K562 (cell line): ENCODE measurements at regions not wholly inside any gene's neighbourhood (a gene's known extent, or its start where the extent isn't known, plus 50 kb on each side); places are given as distances from the start of the nearest gene placed in this dataset.
A peak's percentile ranks its signal among the peaks of the same experiment; 100 is the strongest.

Experiments used
- CBX5 ChIP-seq: IDR thresholded peaks from 2 replicates; pipeline ENCODE4 v1.6.1; 2014; ENCODE audit warnings: low read depth, borderline replicate concordance
- CEBPB ChIP-seq: fragments of 450-650 bp; IDR thresholded peaks from 2 replicates; pipeline ENCODE4 v1.6.1; 2016; ENCODE audit warnings: missing genetic modification characterization, missing compliant biosample characterization
- KAT7 ChIP-seq: sonication (generic); formaldehyde crosslinking; IDR thresholded peaks from 2 replicates; pipeline ENCODE4 v1.8.0; 2022; ENCODE audit warnings: missing genetic modification reagents, mild to moderate bottlenecking, borderline replicate concordance
- POLR2A ChIP-seq: fragments of 450-650 bp; conservative IDR thresholded peaks from 2 replicates; pipeline ENCODE4 v1.6.1; 2016
- POLR2AphosphoS2 ChIP-seq: IDR thresholded peaks from 2 replicates; pipeline ENCODE4 v1.6.1; 2012; ENCODE audit warnings: low read length, improper control_type of control experiment
- SETDB1 ChIP-seq: IDR thresholded peaks from one replicate; pipeline ENCODE4 v1.6.1; 2012; ENCODE audit warnings: low read length, control low read depth, inconsistent platforms
- SMAD3 ChIP-seq: fragments of 450-650 bp; formaldehyde crosslinking; conservative IDR thresholded peaks from 2 replicates; pipeline ENCODE4 v1.4.0; 2020; ENCODE audit warnings: mild to moderate bottlenecking
- SMARCE1 ChIP-seq: fragments of 450-650 bp; IDR thresholded peaks from 2 replicates; pipeline ENCODE4 v1.7.1; 2016; ENCODE audit warnings: mild to moderate bottlenecking
- YY1 ChIP-seq, 3 experiments: IDR thresholded peaks; 2 replicates each; pipeline ENCODE4 v1.6.1; 2011; ENCODE audit warnings: low read length in 2 of 3, mild to moderate bottlenecking in 2 of 3, moderate library complexity in 2 of 3, borderline replicate concordance in 1 of 3, control low read depth in 1 of 3, low read depth in 1 of 3; ENCODE audit not compliant: insufficient read depth in 3 of 3, insufficient replicate concordance in 2 of 3, control insufficient read depth in 1 of 3, insufficient read length in 1 of 3; ENCODE audit errors: extremely low read depth in 1 of 3
- ZNF699 ChIP-seq: fragments of 250-450 bp; sonication (Bioruptor Pico); IDR thresholded peaks from 2 replicates; pipeline ENCODE4 v1.8.0; 2021; ENCODE audit warnings: mild to moderate bottlenecking, moderate library complexity; ENCODE audit not compliant: insufficient replicate concordance
- TF ChIP-seq, protein P1 (sequence below), 2 experiments: fragments of 450-650 bp in 1 of 2; sonication (generic) in 1 of 2; formaldehyde crosslinking in 1 of 2; IDR thresholded peaks in 1 of 2; conservative IDR thresholded peaks in 1 of 2; 2 replicates each; pipeline versions ENCODE4 v1.6.1 to v1.8.1; 2016 to 2023; ENCODE audit warnings: mild to moderate bottlenecking in 2 of 2, moderate library complexity in 2 of 2, inconsistent platforms in 1 of 2, missing genetic modification reagents in 1 of 2
- TF ChIP-seq, protein P2 (sequence below): fragments of 450-650 bp; formaldehyde crosslinking; IDR thresholded peaks from 2 replicates; pipeline ENCODE4 v1.4.0; 2022; ENCODE audit warnings: missing genetic modification characterization
- TF ChIP-seq, protein P3 (sequence below): fragments of 200-400 bp; formaldehyde crosslinking; IDR thresholded peaks from 2 replicates; pipeline ENCODE4 v1.6.1; 2017; ENCODE audit warnings: mild to moderate bottlenecking, low read depth, low read length, moderate library complexity
- TF ChIP-seq, protein P4 (sequence below): fragments of 450-650 bp; IDR thresholded peaks from 2 replicates; pipeline ENCODE4 v1.6.1; 2018; ENCODE audit not compliant: partially characterized antibody
- TF ChIP-seq, protein P5 (sequence below): fragments of 150-350 bp; conservative IDR thresholded peaks from 2 replicates; pipeline ENCODE4 v1.6.1; 2014; ENCODE audit warnings: low read length

DNA sequence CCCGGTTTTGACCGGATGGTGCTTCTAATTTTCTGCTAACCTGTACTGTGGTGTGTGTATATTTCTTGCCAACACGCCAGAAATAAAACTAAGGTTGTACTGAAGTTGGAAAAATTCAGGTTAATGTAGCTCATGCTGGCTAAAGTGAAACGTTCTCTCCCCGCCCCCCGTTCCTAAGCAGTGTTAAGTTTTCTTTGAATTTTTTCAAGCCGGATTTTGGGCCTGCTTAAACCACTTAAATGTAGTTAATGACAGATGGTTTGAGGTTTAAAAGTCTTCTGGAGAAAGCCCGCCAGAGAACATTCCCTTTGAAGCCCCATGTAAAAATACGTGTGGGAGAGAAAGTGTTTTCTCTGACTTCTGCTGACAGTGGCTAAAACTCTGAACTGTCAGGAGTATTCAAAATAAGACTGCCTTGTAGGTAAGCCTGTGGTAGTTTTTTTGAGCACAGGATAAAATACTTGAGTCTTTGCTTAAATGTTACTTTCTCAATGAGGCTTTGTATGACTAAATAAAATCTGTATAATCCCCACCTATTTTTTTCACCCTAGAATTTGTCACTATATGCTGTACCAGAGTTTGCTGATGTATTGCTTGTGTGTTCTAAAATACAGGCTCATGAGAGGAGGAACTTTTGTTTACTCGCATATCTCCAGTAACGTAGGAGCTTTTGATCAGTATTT is 101.3 kb downstream of the OR2B2 start (continued):
- TF ChIP-seq, protein P1, sequence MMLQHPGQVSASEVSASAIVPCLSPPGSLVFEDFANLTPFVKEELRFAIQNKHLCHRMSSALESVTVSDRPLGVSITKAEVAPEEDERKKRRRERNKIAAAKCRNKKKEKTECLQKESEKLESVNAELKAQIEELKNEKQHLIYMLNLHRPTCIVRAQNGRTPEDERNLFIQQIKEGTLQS (IDR thresholded peaks at IDR 0.05), result no peak
- TF ChIP-seq, protein P1 (CRISPR knock-in tag; conservative IDR thresholded peaks at IDR 0.05), result no peak
- TF ChIP-seq, protein P2, sequence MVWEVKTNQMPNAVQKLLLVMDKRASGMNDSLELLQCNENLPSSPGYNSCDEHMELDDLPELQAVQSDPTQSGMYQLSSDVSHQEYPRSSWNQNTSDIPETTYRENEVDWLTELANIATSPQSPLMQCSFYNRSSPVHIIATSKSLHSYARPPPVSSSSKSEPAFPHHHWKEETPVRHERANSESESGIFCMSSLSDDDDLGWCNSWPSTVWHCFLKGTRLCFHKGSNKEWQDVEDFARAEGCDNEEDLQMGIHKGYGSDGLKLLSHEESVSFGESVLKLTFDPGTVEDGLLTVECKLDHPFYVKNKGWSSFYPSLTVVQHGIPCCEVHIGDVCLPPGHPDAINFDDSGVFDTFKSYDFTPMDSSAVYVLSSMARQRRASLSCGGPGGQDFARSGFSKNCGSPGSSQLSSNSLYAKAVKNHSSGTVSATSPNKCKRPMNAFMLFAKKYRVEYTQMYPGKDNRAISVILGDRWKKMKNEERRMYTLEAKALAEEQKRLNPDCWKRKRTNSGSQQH, result peak; percentile 79; the same call in 1 of the 2 replicates
- TF ChIP-seq, protein P3, sequence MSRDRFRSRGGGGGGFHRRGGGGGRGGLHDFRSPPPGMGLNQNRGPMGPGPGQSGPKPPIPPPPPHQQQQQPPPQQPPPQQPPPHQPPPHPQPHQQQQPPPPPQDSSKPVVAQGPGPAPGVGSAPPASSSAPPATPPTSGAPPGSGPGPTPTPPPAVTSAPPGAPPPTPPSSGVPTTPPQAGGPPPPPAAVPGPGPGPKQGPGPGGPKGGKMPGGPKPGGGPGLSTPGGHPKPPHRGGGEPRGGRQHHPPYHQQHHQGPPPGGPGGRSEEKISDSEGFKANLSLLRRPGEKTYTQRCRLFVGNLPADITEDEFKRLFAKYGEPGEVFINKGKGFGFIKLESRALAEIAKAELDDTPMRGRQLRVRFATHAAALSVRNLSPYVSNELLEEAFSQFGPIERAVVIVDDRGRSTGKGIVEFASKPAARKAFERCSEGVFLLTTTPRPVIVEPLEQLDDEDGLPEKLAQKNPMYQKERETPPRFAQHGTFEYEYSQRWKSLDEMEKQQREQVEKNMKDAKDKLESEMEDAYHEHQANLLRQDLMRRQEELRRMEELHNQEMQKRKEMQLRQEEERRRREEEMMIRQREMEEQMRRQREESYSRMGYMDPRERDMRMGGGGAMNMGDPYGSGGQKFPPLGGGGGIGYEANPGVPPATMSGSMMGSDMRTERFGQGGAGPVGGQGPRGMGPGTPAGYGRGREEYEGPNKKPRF, result no peak
- TF ChIP-seq CBX5, result no peak
- no peak for TF ChIP-seq SMARCE1
- TF ChIP-seq SETDB1, result no peak
- peak; percentile 4; the same call in 1 of the 2 replicates for TF ChIP-seq POLR2A
- no peak for TF ChIP-seq KAT7
- no peak for TF ChIP-seq CEBPB (tag)
- no peak for TF ChIP-seq ZNF699
- no peak for TF ChIP-seq YY1 (IDR thresholded peaks at IDR 0.05; ENCODE audit: borderline replicate concordance in 1 of 3, control insufficient read depth in 1 of 3, extremely low read depth in 1 of 3, insufficient read depth in 3 of 3, insufficient read length in 1 of 3, insufficient replicate concordance in 2 of 3, low read depth in 1 of 3, low read length in 2 of 3)
- TF ChIP-seq, protein P4, sequence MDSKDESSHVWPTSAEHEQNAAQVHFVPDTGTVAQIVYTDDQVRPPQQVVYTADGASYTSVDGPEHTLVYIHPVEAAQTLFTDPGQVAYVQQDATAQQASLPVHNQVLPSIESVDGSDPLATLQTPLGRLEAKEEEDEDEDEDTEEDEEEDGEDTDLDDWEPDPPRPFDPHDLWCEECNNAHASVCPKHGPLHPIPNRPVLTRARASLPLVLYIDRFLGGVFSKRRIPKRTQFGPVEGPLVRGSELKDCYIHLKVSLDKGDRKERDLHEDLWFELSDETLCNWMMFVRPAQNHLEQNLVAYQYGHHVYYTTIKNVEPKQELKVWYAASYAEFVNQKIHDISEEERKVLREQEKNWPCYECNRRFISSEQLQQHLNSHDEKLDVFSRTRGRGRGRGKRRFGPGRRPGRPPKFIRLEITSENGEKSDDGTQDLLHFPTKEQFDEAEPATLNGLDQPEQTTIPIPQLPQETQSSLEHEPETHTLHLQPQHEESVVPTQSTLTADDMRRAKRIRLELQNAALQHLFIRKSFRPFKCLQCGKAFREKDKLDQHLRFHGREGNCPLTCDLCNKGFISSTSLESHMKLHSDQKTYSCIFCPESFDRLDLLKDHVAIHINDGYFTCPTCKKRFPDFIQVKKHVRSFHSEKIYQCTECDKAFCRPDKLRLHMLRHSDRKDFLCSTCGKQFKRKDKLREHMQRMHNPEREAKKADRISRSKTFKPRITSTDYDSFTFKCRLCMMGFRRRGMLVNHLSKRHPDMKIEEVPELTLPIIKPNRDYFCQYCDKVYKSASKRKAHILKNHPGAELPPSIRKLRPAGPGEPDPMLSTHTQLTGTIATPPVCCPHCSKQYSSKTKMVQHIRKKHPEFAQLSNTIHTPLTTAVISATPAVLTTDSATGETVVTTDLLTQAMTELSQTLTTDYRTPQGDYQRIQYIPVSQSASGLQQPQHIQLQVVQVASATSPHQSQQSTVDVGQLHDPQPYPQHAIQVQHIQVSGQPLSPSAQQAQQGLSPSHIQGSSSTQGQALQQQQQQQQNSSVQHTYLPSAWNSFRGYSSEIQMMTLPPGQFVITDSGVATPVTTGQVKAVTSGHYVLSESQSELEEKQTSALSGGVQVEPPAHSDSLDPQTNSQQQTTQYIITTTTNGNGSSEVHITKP, result no peak
- TF ChIP-seq SMAD3, result no peak
- TF ChIP-seq, protein P5, sequence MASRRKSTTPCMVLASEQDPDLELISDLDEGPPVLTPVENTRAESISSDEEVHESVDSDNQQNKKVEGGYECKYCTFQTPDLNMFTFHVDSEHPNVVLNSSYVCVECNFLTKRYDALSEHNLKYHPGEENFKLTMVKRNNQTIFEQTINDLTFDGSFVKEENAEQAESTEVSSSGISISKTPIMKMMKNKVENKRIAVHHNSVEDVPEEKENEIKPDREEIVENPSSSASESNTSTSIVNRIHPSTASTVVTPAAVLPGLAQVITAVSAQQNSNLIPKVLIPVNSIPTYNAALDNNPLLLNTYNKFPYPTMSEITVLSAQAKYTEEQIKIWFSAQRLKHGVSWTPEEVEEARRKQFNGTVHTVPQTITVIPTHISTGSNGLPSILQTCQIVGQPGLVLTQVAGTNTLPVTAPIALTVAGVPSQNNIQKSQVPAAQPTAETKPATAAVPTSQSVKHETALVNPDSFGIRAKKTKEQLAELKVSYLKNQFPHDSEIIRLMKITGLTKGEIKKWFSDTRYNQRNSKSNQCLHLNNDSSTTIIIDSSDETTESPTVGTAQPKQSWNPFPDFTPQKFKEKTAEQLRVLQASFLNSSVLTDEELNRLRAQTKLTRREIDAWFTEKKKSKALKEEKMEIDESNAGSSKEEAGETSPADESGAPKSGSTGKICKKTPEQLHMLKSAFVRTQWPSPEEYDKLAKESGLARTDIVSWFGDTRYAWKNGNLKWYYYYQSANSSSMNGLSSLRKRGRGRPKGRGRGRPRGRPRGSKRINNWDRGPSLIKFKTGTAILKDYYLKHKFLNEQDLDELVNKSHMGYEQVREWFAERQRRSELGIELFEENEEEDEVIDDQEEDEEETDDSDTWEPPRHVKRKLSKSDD, result no peak
- no peak for TF ChIP-seq POLR2AphosphoS2
